DOHH2 (cell line): ENCODE measurements at regions not wholly inside any gene's neighbourhood (a gene's known extent, or its start where the extent isn't known, plus 50 kb on each side); places are given as distances from the start of the nearest gene placed in this dataset.

Source experiments
- H3F3A ChIP-seq: fragments of 200-600 bp; sonication (generic), shearing (Covaris generic); 2 replicates; pipeline ENCODE4 v1.6.0; 2016; ENCODE audit warnings: antibody characterized with exemption, mild to moderate bottlenecking; ENCODE audit not compliant: control insufficient read depth, insufficient read depth
- H3K27ac ChIP-seq: fragments of 200-600 bp; sonication (generic); 2 replicates; pipeline ENCODE4 v1.5.1; 2014; ENCODE audit warnings: low read depth, mild to moderate bottlenecking, low read length, moderate library complexity
- H3K27me3 ChIP-seq: fragments of 200-600 bp; sonication (generic); 2 replicates; pipeline ENCODE4 v1.6.1; 2014; ENCODE audit warnings: mild to moderate bottlenecking, low read length, mixed read lengths; ENCODE audit not compliant: control insufficient read depth
- H3K36me3 ChIP-seq: fragments of 200-600 bp; sonication (generic); 2 replicates; pipeline ENCODE4 v1.6.1; 2014; ENCODE audit warnings: mild to moderate bottlenecking, low read length, moderate library complexity, mixed read lengths; ENCODE audit not compliant: control insufficient read depth
- H3K4me1 ChIP-seq: fragments of 200-600 bp; sonication (generic); 2 replicates; pipeline ENCODE4 v1.6.1; 2014; ENCODE audit warnings: mild to moderate bottlenecking, low read length, mixed read lengths; ENCODE audit not compliant: control insufficient read depth
- H3K4me2 ChIP-seq: fragments of 200-600 bp; sonication (generic); 2 replicates; pipeline ENCODE4 v1.6.0; 2014; ENCODE audit warnings: mild to moderate bottlenecking, low read length, moderate library complexity
- H3K4me3 ChIP-seq: fragments of 200-600 bp; sonication (generic); 2 replicates; pipeline ENCODE4 v1.5.1; 2014; ENCODE audit warnings: mild to moderate bottlenecking, low read length, mixed read lengths
- H3K79me2 ChIP-seq: fragments of 200-600 bp; sonication (generic); 2 replicates; pipeline ENCODE4 v1.6.1; 2014; ENCODE audit warnings: mild to moderate bottlenecking, low read length, mixed read lengths; ENCODE audit not compliant: control insufficient read depth
- H3K9me2 ChIP-seq: fragments of 200-600 bp; sonication (generic); replicated peaks from 2 replicates; pipeline ENCODE4 v1.6.1; 2014; ENCODE audit warnings: mild to moderate bottlenecking, low read length, mixed read lengths; ENCODE audit not compliant: control insufficient read depth
- H3K9me3 ChIP-seq: fragments of 200-600 bp; sonication (generic); 2 replicates; pipeline ENCODE4 v1.6.1; 2014; ENCODE audit warnings: antibody characterized with exemption, low read length, mixed read lengths; ENCODE audit not compliant: control insufficient read depth, insufficient read depth
- H4K20me1 ChIP-seq: fragments of 200-600 bp; sonication (generic); 2 replicates; pipeline ENCODE4 v1.6.0; 2014; ENCODE audit warnings: low read depth, mild to moderate bottlenecking, antibody characterized with exemption, low read length, moderate library complexity; ENCODE audit not compliant: control insufficient read depth, insufficient read depth
- EZH2phosphoT487 ChIP-seq: fragments of 200-600 bp; sonication (generic); IDR thresholded peaks from 2 replicates; pipeline ENCODE4 v1.6.1; 2017; ENCODE audit warnings: borderline replicate concordance, mild to moderate bottlenecking, antibody characterized with exemption, low read length, moderate library complexity, mixed read lengths
- TF ChIP-seq, protein P1 (sequence below): fragments of 200-600 bp; sonication (generic); IDR thresholded peaks from one replicate; pipeline ENCODE4 v1.5.1; 2014; ENCODE audit warnings: antibody characterized with exemption, mild to moderate bottlenecking, low read depth, low read length; ENCODE audit not compliant: poor library complexity, severe bottlenecking

DNA sequence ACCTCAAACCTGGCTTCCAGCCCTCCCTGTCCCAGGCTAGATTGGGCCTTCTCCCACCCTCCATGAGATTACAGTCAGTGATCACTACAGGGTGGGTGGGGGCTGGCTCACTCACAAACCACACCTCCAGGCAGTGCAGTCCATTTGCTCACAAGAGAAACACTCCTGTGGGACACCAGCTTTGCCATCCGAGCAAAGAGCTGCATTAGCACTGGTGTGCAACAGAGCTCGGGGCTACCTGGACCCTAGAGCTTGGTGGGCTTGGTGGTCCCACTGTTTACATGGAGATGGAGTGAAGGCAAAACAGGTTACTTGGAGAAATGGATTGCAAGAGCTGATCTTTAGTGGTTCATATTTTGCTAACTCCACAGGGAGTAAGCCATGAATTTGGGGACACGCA is 451.7 kb upstream of the ZMIZ1 start:
- H3K4me1 ChIP-seq: no peaks in the 10 kb centered on the region
- no peaks in the 10 kb centered on the region for H3K36me3 ChIP-seq
- H3K9me3 ChIP-seq: no peaks in the 10 kb centered on the region
- no peaks in the 10 kb centered on the region for H4K20me1 ChIP-seq
- H3K27ac ChIP-seq: no peak overlapping the region
- no peak overlapping the region for H3K4me2 ChIP-seq
- H3F3A ChIP-seq: no peaks in the 10 kb centered on the region
- no peak for TF ChIP-seq EZH2phosphoT487
- TF ChIP-seq, protein P1, sequence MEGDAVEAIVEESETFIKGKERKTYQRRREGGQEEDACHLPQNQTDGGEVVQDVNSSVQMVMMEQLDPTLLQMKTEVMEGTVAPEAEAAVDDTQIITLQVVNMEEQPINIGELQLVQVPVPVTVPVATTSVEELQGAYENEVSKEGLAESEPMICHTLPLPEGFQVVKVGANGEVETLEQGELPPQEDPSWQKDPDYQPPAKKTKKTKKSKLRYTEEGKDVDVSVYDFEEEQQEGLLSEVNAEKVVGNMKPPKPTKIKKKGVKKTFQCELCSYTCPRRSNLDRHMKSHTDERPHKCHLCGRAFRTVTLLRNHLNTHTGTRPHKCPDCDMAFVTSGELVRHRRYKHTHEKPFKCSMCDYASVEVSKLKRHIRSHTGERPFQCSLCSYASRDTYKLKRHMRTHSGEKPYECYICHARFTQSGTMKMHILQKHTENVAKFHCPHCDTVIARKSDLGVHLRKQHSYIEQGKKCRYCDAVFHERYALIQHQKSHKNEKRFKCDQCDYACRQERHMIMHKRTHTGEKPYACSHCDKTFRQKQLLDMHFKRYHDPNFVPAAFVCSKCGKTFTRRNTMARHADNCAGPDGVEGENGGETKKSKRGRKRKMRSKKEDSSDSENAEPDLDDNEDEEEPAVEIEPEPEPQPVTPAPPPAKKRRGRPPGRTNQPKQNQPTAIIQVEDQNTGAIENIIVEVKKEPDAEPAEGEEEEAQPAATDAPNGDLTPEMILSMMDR: no peak
- peaks cover 19% of the 10 kb centered on the region for H3K27me3 ChIP-seq
- H3K4me3 ChIP-seq: no peak overlapping the region
- no peaks in the 10 kb centered on the region for H3K79me2 ChIP-seq
- no peaks in the 10 kb centered on the region for H3K9me2 ChIP-seq

DNA sequence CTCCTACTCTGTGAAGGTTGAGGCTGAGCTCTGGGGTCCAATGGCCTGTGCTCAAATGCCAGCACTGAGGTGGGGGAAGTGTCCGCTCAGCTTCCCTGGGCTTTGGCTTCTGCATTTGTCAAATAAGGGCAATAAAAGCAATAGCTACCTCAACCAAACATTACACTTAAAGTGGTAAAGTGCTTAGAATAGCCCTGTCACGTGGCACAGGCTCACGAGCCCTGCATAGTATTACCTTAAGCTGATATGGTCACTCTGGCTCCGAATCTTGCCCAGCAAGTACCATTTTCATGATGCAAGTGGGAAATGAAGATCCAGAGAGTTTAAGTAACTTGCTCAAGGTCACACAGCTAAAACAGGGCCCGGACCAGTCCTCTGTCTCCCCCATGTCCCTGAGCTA is 451.1 kb upstream of the ZMIZ1 start:
- Histone ChIP-seq H3K4me2 (no peak overlapping the region), H3K27me3 (peaks cover 22% of the 10 kb centered on the region), H3K9me3 (no peaks in the 10 kb centered on the region), H3K36me3 (no peaks in the 10 kb centered on the region), H4K20me1 (no peaks in the 10 kb centered on the region), H3K4me3 (no peak overlapping the region), H3K4me1 (no peaks in the 10 kb centered on the region), H3K27ac (no peak overlapping the region), H3K79me2 (no peaks in the 10 kb centered on the region), H3K9me2 (no peaks in the 10 kb centered on the region), H3F3A (no peaks in the 10 kb centered on the region)
- no peak for TF ChIP-seq EZH2phosphoT487
- TF ChIP-seq, protein P1: no peak

DNA sequence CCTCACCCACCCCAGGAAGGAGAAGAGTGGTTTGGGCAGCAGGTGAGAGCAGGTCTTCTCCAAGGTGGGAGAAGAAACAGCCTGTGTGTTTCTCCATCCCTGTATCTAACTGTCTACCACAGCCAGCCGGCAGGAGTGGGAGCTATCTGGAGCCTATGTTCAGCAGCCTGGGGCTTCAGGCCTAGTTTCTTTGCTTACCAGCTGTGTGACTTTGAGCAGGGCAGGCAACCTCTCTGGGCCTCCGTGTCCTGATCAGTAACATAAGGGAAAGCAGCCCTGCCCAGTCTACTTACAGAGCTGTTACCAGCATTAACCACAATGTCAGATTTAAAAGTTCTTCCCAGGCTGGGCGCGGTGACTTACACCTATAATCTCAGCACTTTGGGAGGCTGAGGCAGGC is 450.7 kb upstream of the ZMIZ1 start:
- Histone ChIP-seq H3K27me3 (peaks cover 24% of the 10 kb centered on the region), H3K4me3 (no peak overlapping the region), H3K9me3 (no peaks in the 10 kb centered on the region), H3K4me2 (no peak overlapping the region), H3K27ac (no peak overlapping the region), H4K20me1 (no peaks in the 10 kb centered on the region), H3K36me3 (no peaks in the 10 kb centered on the region), H3K9me2 (no peaks in the 10 kb centered on the region), H3K4me1 (no peaks in the 10 kb centered on the region), H3F3A (no peaks in the 10 kb centered on the region), H3K79me2 (no peaks in the 10 kb centered on the region)
- TF ChIP-seq, protein P1: no peak
- no peak for TF ChIP-seq EZH2phosphoT487
